ENCODE measurements at regions not wholly inside any gene's neighbourhood (a gene's known extent, or its start where the extent isn't known, plus 50 kb on each side); places are given as distances from the start of the nearest gene placed in this dataset.

DNA sequence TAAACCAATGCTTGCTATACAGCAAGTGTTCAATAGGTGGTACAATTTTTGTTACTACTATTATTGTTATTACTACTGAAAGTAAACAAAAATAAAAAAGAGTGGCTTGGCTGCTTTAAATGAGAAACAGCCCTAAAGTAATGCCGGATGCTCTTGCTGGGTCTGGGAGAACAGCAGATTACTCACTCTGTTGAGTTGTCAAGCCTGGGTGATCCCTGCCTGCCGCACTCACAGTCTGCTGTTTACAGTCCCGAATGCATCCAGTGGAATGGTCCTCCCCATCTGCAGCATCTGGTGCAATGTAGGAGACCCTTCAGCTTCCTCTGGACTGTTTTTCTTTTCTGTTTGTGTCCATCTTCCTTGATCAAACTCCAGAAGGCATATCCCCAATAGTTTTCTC is 102.7 kb upstream of the IVNS1ABP start:
- no peaks in the 10 kb centered on the region for H3K4me1 ChIP-seq
- no peak overlapping the region for H3K4me3 ChIP-seq
- no peak overlapping the region for H3K27ac ChIP-seq
- no peaks in the 10 kb centered on the region for H3K27me3 ChIP-seq
- WGBS, 2 donors, result 43 to 84% methylated on average over 3 of the region's 3 CpGs
- H3K9me3 ChIP-seq, result no peaks in the 10 kb centered on the region
- no peak for TF ChIP-seq POLR2A (IDR thresholded peaks at IDR 0.05)
- no peak for TF ChIP-seq CTCF (IDR thresholded peaks at IDR 0.05)
- TF ChIP-seq EP300 (IDR thresholded peaks at IDR 0.05), result no peak
- no peak for DNase-seq (ENCODE audit: low spot score in 2 of 2)
- no peaks in the 10 kb centered on the region for H3K36me3 ChIP-seq

DNA sequence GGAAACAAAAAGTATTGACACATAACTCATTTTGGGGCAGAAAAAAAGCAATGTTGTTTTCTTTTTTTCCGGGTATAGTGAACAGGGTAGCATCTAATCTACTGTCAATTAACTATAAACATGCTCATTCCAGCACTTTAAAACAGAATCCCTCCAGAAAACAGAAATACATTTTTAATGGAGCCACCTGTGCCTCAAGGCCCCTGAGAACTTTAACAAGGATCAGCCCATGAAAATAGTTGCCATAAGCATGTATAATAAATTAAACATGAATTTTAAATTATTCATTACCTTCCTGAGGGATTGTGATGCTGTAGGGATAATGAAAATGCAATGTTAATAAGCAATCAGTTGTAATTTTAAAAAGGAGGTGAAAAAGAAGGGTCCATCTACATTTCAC is 101.4 kb upstream of the IVNS1ABP start:
- Histone ChIP-seq H3K4me1 (no peaks in the 10 kb centered on the region), H3K9me3 (no peaks in the 10 kb centered on the region), H3K36me3 (no peaks in the 10 kb centered on the region), H3K27ac (no peak overlapping the region), H3K4me3 (no peak overlapping the region), H3K27me3 (no peaks in the 10 kb centered on the region)
- WGBS, 2 donors, result 75 to 78% methylated on average over 1 of the region's 1 CpG
- TF ChIP-seq CTCF (IDR thresholded peaks at IDR 0.05) (no peak), EP300 (IDR thresholded peaks at IDR 0.05) (no peak), POLR2A (IDR thresholded peaks at IDR 0.05) (no peak)
- DNase-seq (ENCODE audit: low spot score in 2 of 2), result no peak

GRCh38 chr1:185412385-185413087 is 95.5 kb upstream of the IVNS1ABP start:
- TF ChIP-seq EP300 (IDR thresholded peaks at IDR 0.05) (no peak), POLR2A (IDR thresholded peaks at IDR 0.05) (no peak), CTCF (IDR thresholded peaks at IDR 0.05) (no peak)
- no peaks in the 10 kb centered on the region for H3K36me3 ChIP-seq
- no peaks in the 10 kb centered on the region for H3K27me3 ChIP-seq
- 70 to 79% methylated on average over 7 of the region's 7 CpGs for WGBS, 2 donors
- no peak overlapping the region for H3K4me3 ChIP-seq
- DNase-seq (ENCODE audit: low spot score in 2 of 2), result no peak
- H3K27ac ChIP-seq, result no peak overlapping the region
- no peaks in the 10 kb centered on the region for H3K9me3 ChIP-seq
- peaks cover 0 to 11% (median 0%) of the 10 kb centered on the region in 4 donors for H3K4me1 ChIP-seq

- 52 to 57% methylated on average over 1 of the region's 1 CpG for WGBS, 2 donors
- H3K36me3 ChIP-seq, result no peaks in the 10 kb centered on the region
- TF ChIP-seq CTCF (IDR thresholded peaks at IDR 0.05) (no peak), POLR2A (IDR thresholded peaks at IDR 0.05) (no peak), EP300 (IDR thresholded peaks at IDR 0.05) (no peak)
- peaks cover 0 to 13% (median 0%) of the 10 kb centered on the region in 4 donors for H3K4me1 ChIP-seq
- no peak for DNase-seq (ENCODE audit: low spot score in 2 of 2)
- H3K27me3 ChIP-seq, result no peaks in the 10 kb centered on the region
- no peak overlapping the region for H3K4me3 ChIP-seq
- H3K27ac ChIP-seq, result no peak overlapping the region
- H3K9me3 ChIP-seq, result no peaks in the 10 kb centered on the region
Observed at GRCh38 chr1:185409763-185410528, 92.9 kb upstream of the IVNS1ABP start.

DNA sequence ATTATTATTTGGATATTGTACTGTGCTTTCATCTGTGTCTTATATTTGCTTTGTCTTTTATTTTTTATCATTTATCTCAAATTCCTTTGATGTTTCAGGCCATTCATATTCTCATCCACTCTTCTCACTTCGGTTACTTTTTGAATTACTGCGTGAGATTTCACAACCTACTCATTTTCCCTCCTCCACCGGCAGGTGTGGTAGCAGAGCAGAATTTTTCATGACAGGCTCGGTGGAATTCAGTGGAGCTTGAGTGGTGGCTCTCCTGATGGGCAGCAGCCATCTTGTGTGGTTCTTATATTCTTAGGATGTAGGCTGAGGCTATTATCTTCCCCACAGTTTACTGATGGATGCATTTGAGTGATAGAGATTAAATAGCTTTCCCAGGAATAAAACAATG is 92.3 kb upstream of the IVNS1ABP start:
- no peak for DNase-seq (ENCODE audit: low spot score in 2 of 2)
- no peaks in the 10 kb centered on the region for H3K27me3 ChIP-seq
- no peaks in the 10 kb centered on the region for H3K36me3 ChIP-seq
- no peaks in the 10 kb centered on the region for H3K9me3 ChIP-seq
- no peak for TF ChIP-seq POLR2A (IDR thresholded peaks at IDR 0.05)
- no peak for TF ChIP-seq EP300 (IDR thresholded peaks at IDR 0.05)
- TF ChIP-seq CTCF (IDR thresholded peaks at IDR 0.05), result no peak
- H3K4me1 ChIP-seq, result peaks cover 0 to 17% (median 0%) of the 10 kb centered on the region in 4 donors
- no peak overlapping the region for H3K4me3 ChIP-seq
- WGBS, 2 donors, result 86 to 87% methylated on average over 4 of the region's 4 CpGs
- no peak overlapping the region for H3K27ac ChIP-seq

All from tibial nerve (tissue), 4 donors.